OCI-LY1 (cell line): ENCODE measurements at regions not wholly inside any gene's neighbourhood (a gene's known extent, or its start where the extent isn't known, plus 50 kb on each side); places are given as distances from the start of the nearest gene placed in this dataset.

Experiments used
- H2AFZ ChIP-seq: fragments of 200-600 bp; sonication (generic), shearing (Covaris generic); 2 replicates; pipeline ENCODE4 v1.6.0; 2014; ENCODE audit warnings: antibody characterized with exemption, mild to moderate bottlenecking, low read length
- H3F3A ChIP-seq: fragments of 200-600 bp; sonication (generic), shearing (Covaris generic); 2 replicates; pipeline ENCODE4 v1.6.0; 2014; ENCODE audit warnings: mild to moderate bottlenecking, antibody characterized with exemption, low read length, moderate library complexity; ENCODE audit not compliant: insufficient read depth
- H3K27ac ChIP-seq: fragments of 200-600 bp; sonication (generic); 2 replicates; pipeline ENCODE4 v1.5.1; 2014; ENCODE audit warnings: low read length, mixed run types, mild to moderate bottlenecking, low read depth; ENCODE audit not compliant: poor library complexity, severe bottlenecking
- H3K27me3 ChIP-seq: fragments of 200-600 bp; sonication (generic); 2 replicates; pipeline ENCODE4 v1.6.0; 2014; ENCODE audit warnings: antibody characterized with exemption, mild to moderate bottlenecking, low read length, moderate library complexity; ENCODE audit not compliant: insufficient read depth
- H3K36me3 ChIP-seq: fragments of 200-600 bp; sonication (generic); 2 replicates; pipeline ENCODE4 v1.6.1; 2014; ENCODE audit warnings: mild to moderate bottlenecking, antibody characterized with exemption, low read length, moderate library complexity, mixed read lengths; ENCODE audit not compliant: insufficient read depth
- H3K4me1 ChIP-seq: fragments of 200-600 bp; sonication (generic); 2 replicates; pipeline ENCODE4 v1.5.1; 2014; ENCODE audit warnings: mild to moderate bottlenecking, low read length, moderate library complexity; ENCODE audit not compliant: insufficient read depth, severe bottlenecking
- H3K4me2 ChIP-seq: fragments of 200-600 bp; sonication (generic), shearing (Covaris generic); 2 replicates; pipeline ENCODE4 v1.6.1; 2014; ENCODE audit warnings: low read length
- H3K4me3 ChIP-seq: fragments of 200-600 bp; sonication (generic); 2 replicates; pipeline ENCODE4 v1.5.1; 2014; ENCODE audit warnings: low read length, low read depth, mild to moderate bottlenecking, mixed read lengths; ENCODE audit not compliant: poor library complexity, severe bottlenecking
- H3K79me2 ChIP-seq: fragments of 200-600 bp; shearing (Covaris generic); 2 replicates; pipeline ENCODE4 v1.6.1; 2016; ENCODE audit warnings: mixed run types, low read length, mixed read lengths; ENCODE audit not compliant: insufficient read depth
- H3K9ac ChIP-seq: fragments of 200-600 bp; sonication (generic), shearing (Covaris generic); 2 replicates; pipeline ENCODE4 v1.6.1; 2014; ENCODE audit warnings: mild to moderate bottlenecking, low read length, mixed read lengths
- H3K9me2 ChIP-seq: fragments of 200-600 bp; sonication (generic), shearing (Covaris generic); 2 replicates; pipeline ENCODE4 v1.6.1; 2014; ENCODE audit warnings: low read depth, mild to moderate bottlenecking, low read length, mixed read lengths
- H3K9me3 ChIP-seq: fragments of 200-600 bp; shearing (Covaris generic); 2 replicates; pipeline ENCODE4 v1.6.1; 2014; ENCODE audit warnings: low read length, mixed read lengths
- H4K20me1 ChIP-seq: fragments of 200-600 bp; sonication (generic), shearing (Covaris generic); 2 replicates; pipeline ENCODE4 v1.6.0; 2016; ENCODE audit warnings: mild to moderate bottlenecking, low read length; ENCODE audit not compliant: insufficient read depth
- CTCF ChIP-seq: fragments of 200-600 bp; sonication (generic), shearing (Covaris generic); IDR thresholded peaks from 2 replicates; pipeline ENCODE4 v1.5.1; 2017; ENCODE audit warnings: mild to moderate bottlenecking, antibody characterized with exemption, low read length, moderate library complexity, mixed read lengths
- EZH2 ChIP-seq: fragments of 200-600 bp; sonication (generic), shearing (Covaris generic); IDR thresholded peaks from 2 replicates; pipeline ENCODE4 v1.8.0; 2017; ENCODE audit warnings: borderline replicate concordance, mixed run types, mild to moderate bottlenecking, antibody characterized with exemption, low read length, moderate library complexity, mixed read lengths

DNA sequence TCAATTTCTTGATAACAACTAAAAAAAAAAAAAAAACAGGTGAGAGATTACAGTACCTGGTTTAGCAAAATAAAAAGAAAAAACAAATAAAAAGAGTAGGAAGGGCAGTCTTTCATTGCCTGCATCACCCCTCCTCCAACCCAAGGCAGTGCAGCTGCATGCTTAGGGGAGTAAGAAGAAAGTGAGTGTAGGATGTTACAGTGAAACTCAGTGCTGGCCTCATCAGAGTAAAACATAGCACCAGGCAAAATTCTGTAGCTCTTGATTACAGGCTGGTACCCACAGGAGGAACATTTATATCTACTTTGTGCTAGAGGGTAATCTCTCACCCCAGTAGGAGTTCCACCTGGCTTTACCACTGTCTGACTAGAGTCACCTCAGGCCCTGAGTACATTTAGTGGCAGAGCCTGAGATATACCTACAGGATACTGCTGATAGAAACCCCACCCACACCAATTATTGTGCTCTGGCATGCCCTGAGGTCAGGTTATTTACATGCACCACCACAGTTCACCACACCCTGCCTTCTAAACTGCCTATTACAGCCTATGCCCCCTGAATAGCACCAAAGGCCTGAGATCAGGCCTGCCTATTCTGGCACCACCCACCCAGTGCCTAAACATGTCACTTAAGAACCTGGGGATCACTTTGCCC lies 241.6 kb downstream of the PAPSS1 start:
- Histone ChIP-seq H3K27ac (no peak overlapping the region), H3K4me3 (no peak overlapping the region), H4K20me1 (no peaks in the 10 kb centered on the region), H3K9me2 (no peaks in the 10 kb centered on the region), H3K27me3 (no peaks in the 10 kb centered on the region), H3K9me3 (no peaks in the 10 kb centered on the region), H3K4me2 (no peak overlapping the region), H3F3A (no peaks in the 10 kb centered on the region), H2AFZ (no peak overlapping the region), H3K4me1 (no peaks in the 10 kb centered on the region), H3K79me2 (no peaks in the 10 kb centered on the region), H3K9ac (no peak overlapping the region), H3K36me3 (no peaks in the 10 kb centered on the region)
- TF ChIP-seq EZH2 (no peak), CTCF (no peak)

- Histone ChIP-seq H3K9me3 (no peaks in the 10 kb centered on the region), H2AFZ (no peak overlapping the region), H3K79me2 (no peaks in the 10 kb centered on the region), H3F3A (no peaks in the 10 kb centered on the region), H3K27ac (no peak overlapping the region), H3K9me2 (no peaks in the 10 kb centered on the region), H3K4me3 (no peak overlapping the region), H3K4me1 (no peaks in the 10 kb centered on the region), H3K9ac (no peak overlapping the region), H4K20me1 (no peaks in the 10 kb centered on the region), H3K36me3 (no peaks in the 10 kb centered on the region), H3K4me2 (no peak overlapping the region), H3K27me3 (no peaks in the 10 kb centered on the region)
- TF ChIP-seq CTCF (no peak), EZH2 (no peak)
These were observed 246.9 kb downstream of the PAPSS1 start for GRCh38 chr4:107473126-107473525.

GRCh38 chr4:107472265-107472948 lies 247.6 kb downstream of the PAPSS1 start:
- no peak overlapping the region for H3K4me2 ChIP-seq
- no peak overlapping the region for H2AFZ ChIP-seq
- H3K4me3 ChIP-seq = no peak overlapping the region
- no peaks in the 10 kb centered on the region for H3K36me3 ChIP-seq
- no peaks in the 10 kb centered on the region for H3K4me1 ChIP-seq
- no peaks in the 10 kb centered on the region for H3F3A ChIP-seq
- no peak overlapping the region for H3K27ac ChIP-seq
- no peaks in the 10 kb centered on the region for H4K20me1 ChIP-seq
- no peak overlapping the region for H3K9ac ChIP-seq
- no peaks in the 10 kb centered on the region for H3K79me2 ChIP-seq
- no peaks in the 10 kb centered on the region for H3K9me2 ChIP-seq
- H3K27me3 ChIP-seq = no peaks in the 10 kb centered on the region
- H3K9me3 ChIP-seq = no peaks in the 10 kb centered on the region
- no peak for TF ChIP-seq EZH2
- TF ChIP-seq CTCF = no peak
